ENCODE measurements at regions not wholly inside any gene's neighbourhood (a gene's known extent, or its start where the extent isn't known, plus 50 kb on each side); places are given as distances from the start of the nearest gene placed in this dataset.

- TF ChIP-seq CTCF (IDR thresholded peaks at IDR 0.05) (no peak), POLR2AphosphoS5 (IDR thresholded peaks at IDR 0.05; ENCODE audit: insufficient read depth in 1 of 2, low read depth in 1 of 2) (no peak)
These were observed 451.8 kb downstream of the SUCLA2 start for GRCh38 chr13:47549219-47549752.

Measured in vagina (tissue), 2 donors.